ENCODE measurements at regions not wholly inside any gene's neighbourhood (a gene's known extent, or its start where the extent isn't known, plus 50 kb on each side); places are given as distances from the start of the nearest gene placed in this dataset.

DNA sequence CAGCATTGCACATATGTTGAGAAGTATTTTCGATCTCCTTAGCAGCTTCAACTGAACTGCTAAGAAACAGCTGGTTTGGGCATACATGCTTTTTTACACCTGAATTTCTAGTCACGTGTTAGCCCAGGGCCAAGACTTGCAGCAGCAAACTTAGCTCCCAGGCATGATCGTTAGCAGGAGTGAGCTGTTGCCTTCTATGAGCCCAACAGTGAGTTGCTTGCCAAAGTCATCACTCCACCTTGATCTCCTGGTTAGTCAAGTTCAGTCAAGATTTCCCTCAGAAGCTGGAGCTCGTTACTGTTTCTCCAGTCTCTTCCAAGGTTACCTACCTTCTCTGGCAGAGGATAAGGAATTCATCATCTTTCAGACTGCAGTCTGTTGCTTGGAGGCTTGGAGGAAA lies 100.4 kb upstream of the SEMA6D start:
- no peak overlapping the region for H4K91ac ChIP-seq (ENCODE audit: insufficient read length, low read depth, low read length)
- Mint-ChIP-seq H3K27ac (no peak overlapping the region), H3K36me3 (ENCODE audit: insufficient read depth in 1 of 3, low read depth in 3 of 3) (no peaks in the 10 kb centered on the region), H3K27me3 (ENCODE audit: low read depth) (no peaks in the 10 kb centered on the region; the same call in 1 of the 2 replicates), H3K4me1 (peaks cover 7 to 10% of the 10 kb centered on the region in 2 experiments; a peak in 3 of 4 replicates), H3K4me3 (no peak overlapping the region), H3K9me3 (no peaks in the 10 kb centered on the region)
- no peak overlapping the region for H3K56ac ChIP-seq (ENCODE audit: insufficient read length, low read depth, low read length)
- no peak overlapping the region for H2BK120ac ChIP-seq (ENCODE audit: low read depth, low read length, poor library complexity, severe bottlenecking)
- H4K8ac ChIP-seq (replicated peaks; ENCODE audit: insufficient read length, low read depth, low read length): no peak overlapping the region
- no peak overlapping the region for H3K23ac ChIP-seq (ENCODE audit: insufficient read length, low read depth, low read length)
- H2AFZ ChIP-seq (ENCODE audit: low read length): no peak overlapping the region
- H2AK5ac ChIP-seq (ENCODE audit: insufficient read length, low read length): no peak overlapping the region
- no peak overlapping the region for H3T11ph ChIP-seq (ENCODE audit: low read length)
- H3K79me2 ChIP-seq (ENCODE audit: insufficient read depth, low read length): no peaks in the 10 kb centered on the region
- no peaks in the 10 kb centered on the region for H3K4me1 ChIP-seq (ENCODE audit: insufficient read depth, low read length)
- no peak for TF ChIP-seq CTCF (conservative IDR thresholded peaks at IDR 0.05)
- no peak overlapping the region for H2BK15ac ChIP-seq (ENCODE audit: low read depth, low read length)
- H3K27ac ChIP-seq (ENCODE audit: insufficient read length, low read depth, low read length): no peak overlapping the region
- H4K20me1 ChIP-seq (ENCODE audit: control insufficient read depth, insufficient read depth, insufficient read length): no peaks in the 10 kb centered on the region
- WGBS (ENCODE audit: extremely low coverage, insufficient read length, low lambda C conversion rate): no CpG with 5 or more reads among the region's 4 CpGs
- H2BK5ac ChIP-seq (ENCODE audit: insufficient read length, low read length): no peak overlapping the region
- H3K4ac ChIP-seq (ENCODE audit: low read depth, low read length): no peak overlapping the region
- H3K9ac ChIP-seq (ENCODE audit: extremely low read depth, insufficient read length, low read length): no peak overlapping the region
- H3K14ac ChIP-seq (ENCODE audit: insufficient read depth, low read length): no peak overlapping the region
- no peaks in the 10 kb centered on the region for H3K27me3 ChIP-seq (ENCODE audit: insufficient read depth, low read length)
- H3K4me2 ChIP-seq (ENCODE audit: insufficient read depth, insufficient read length, low read length): no peak overlapping the region
- H2BK12ac ChIP-seq (ENCODE audit: insufficient read length, low read depth, low read length): no peak overlapping the region
- no peaks in the 10 kb centered on the region for H3K9me3 ChIP-seq (ENCODE audit: control insufficient read depth, low read depth, low read length)
- H2BK20ac ChIP-seq (ENCODE audit: low read depth, low read length, poor library complexity, severe bottlenecking): no peak overlapping the region
- no peaks in the 10 kb centered on the region for H3K79me1 ChIP-seq (ENCODE audit: insufficient read depth, low read depth, low read length, poor library complexity, severe bottlenecking)
- DNase-seq: no peak
- H3K23me2 ChIP-seq (ENCODE audit: insufficient read length, low read depth, low read length, poor library complexity, severe bottlenecking): no peaks in the 10 kb centered on the region
- H3K18ac ChIP-seq (ENCODE audit: insufficient read length, low read depth, low read length): no peak overlapping the region
- H4K5ac ChIP-seq (ENCODE audit: insufficient read length, low read depth, low read length): no peak overlapping the region

Data from H9 (cell line).